K562 (cell line): ENCODE measurements at regions not wholly inside any gene's neighbourhood (a gene's known extent, or its start where the extent isn't known, plus 50 kb on each side); places are given as distances from the start of the nearest gene placed in this dataset.

Source experiments
- ATAC-seq: fragments of 200-7000 bp; cut with Tn5 transposase; 3 replicates; pipeline ENCODE4 v1.9.1; 2020; ENCODE audit warnings: moderate library complexity
- BruUV-seq: library from RNA; stranded (reverse); fragments of 400-500 nt; replicated peaks from 2 replicates; lab custom pipeline; 2021; lab: Mats Ljungman, UMichigan
- CTCF ChIA-PET: fragments of 300-600 bp; formaldehyde crosslinking; extraction: SDS; loops from one replicate; lab custom pipeline; 2021; ENCODE audit warnings: low intra/inter-chr PET ratio; lab: Yijun Ruan, JAX
- POLR2A ChIA-PET: fragments of 300-600, 350-650 bp; sonication (Branson Sonifier 250); formaldehyde crosslinking; extraction: SDS; loops from one replicate; lab custom pipeline; 2021; ENCODE audit warnings: antibody characterized with exemption, inconsistent platforms; lab: Yijun Ruan, JAX
- DNase-seq, 4 experiments: peaks; one replicate each; pipeline versions ENCODE4 v3.0.0 to v3.0.0-alpha.2; 2011 to 2018; ENCODE audit warnings: low spot score in 3 of 4, mixed read lengths in 3 of 4; ENCODE audit errors: extremely low read depth in 1 of 4
- FAIRE-seq: peaks from 2 replicates; lab custom pipeline; 2011; peaks lifted over from hg19 to GRCh38; lab: Jason Lieb, UNC
- H2AFZ ChIP-seq: 2 replicates; pipeline ENCODE4 v1.6.0; 2011; ENCODE audit warnings: low read depth, low read length, control low read depth, inconsistent platforms
- H3K27ac ChIP-seq: fragments of 200-600 bp; 3 replicates; pipeline ENCODE4 v1.8.0; 2011; ENCODE audit warnings: low read depth, mild to moderate bottlenecking, control low read depth, inconsistent platforms, low read length, moderate library complexity, mixed read lengths; ENCODE audit errors: extremely low read depth
- H3K27me3 ChIP-seq, 2 experiments: fragments of 300-600 bp in 1 of 2; 2 replicates in 1 of 2; 3 replicates in 1 of 2; pipeline versions ENCODE4 v1.6.0 to v1.8.0; 2011; ENCODE audit warnings: inconsistent platforms in 2 of 2, low read length in 2 of 2, mild to moderate bottlenecking in 1 of 2, mixed read lengths in 1 of 2, moderate library complexity in 1 of 2; ENCODE audit not compliant: control insufficient read depth in 2 of 2, insufficient read depth in 2 of 2
- H3K36me3 ChIP-seq: fragments of 300-600 bp; 3 replicates; pipeline ENCODE4 v1.8.0; 2011; ENCODE audit warnings: mild to moderate bottlenecking, low read length, inconsistent platforms; ENCODE audit not compliant: control insufficient read depth, insufficient read depth
- H3K4me1 ChIP-seq, 2 experiments: fragments of 200-600 bp in 1 of 2; replicated peaks in 1 of 2; 2 replicates in 1 of 2; 3 replicates in 1 of 2; pipeline versions ENCODE4 v1.5.1 to v1.8.0; 2011; ENCODE audit warnings: inconsistent platforms in 2 of 2, low read length in 2 of 2, mild to moderate bottlenecking in 1 of 2, mixed read lengths in 1 of 2, moderate library complexity in 1 of 2; ENCODE audit not compliant: control insufficient read depth in 2 of 2, insufficient read depth in 2 of 2
- H3K4me2 ChIP-seq: 2 replicates; pipeline ENCODE4 v1.6.1; 2011; ENCODE audit warnings: low read length, control low read depth, inconsistent platforms, mixed read lengths; ENCODE audit not compliant: insufficient read depth
- H3K4me3 ChIP-seq: fragments of 200-600 bp; sonication (generic), shearing (Covaris generic); 2 replicates; pipeline ENCODE4 v1.5.1; 2016; ENCODE audit warnings: control low read depth, inconsistent platforms
- H3K79me2 ChIP-seq: fragments of 200-600 bp; 3 replicates; pipeline ENCODE4 v1.8.0; 2011; ENCODE audit warnings: low read length, inconsistent platforms; ENCODE audit not compliant: control insufficient read depth, insufficient read depth
- H3K9ac ChIP-seq, 2 experiments: 2 replicates each; pipeline versions ENCODE4 v1.6.0 to v1.6.1; 2011; ENCODE audit warnings: low read depth in 2 of 2, low read length in 2 of 2, control low read depth in 1 of 2, inconsistent platforms in 1 of 2, mild to moderate bottlenecking in 1 of 2, mixed read lengths in 1 of 2; ENCODE audit not compliant: insufficient read depth in 1 of 2
- H3K9me1 ChIP-seq: one replicate; pipeline ENCODE4 v1.6.0; 2011; ENCODE audit warnings: inconsistent platforms, mild to moderate bottlenecking, low read length, moderate library complexity; ENCODE audit not compliant: control insufficient read depth, insufficient read depth
- H3K9me3 ChIP-seq: replicated peaks from 2 replicates; pipeline ENCODE4 v1.5.1; 2011; ENCODE audit warnings: low read depth, low read length, inconsistent platforms; ENCODE audit not compliant: control insufficient read depth, insufficient read depth
- H4K20me1 ChIP-seq: replicated peaks from 2 replicates; pipeline ENCODE4 v1.6.1; 2011; ENCODE audit warnings: low read length, inconsistent platforms, mixed read lengths; ENCODE audit not compliant: control insufficient read depth, insufficient read depth
- ARID3B ChIP-seq: fragments of 250-450 bp; sonication (Bioruptor Pico); IDR thresholded peaks from 2 replicates; pipeline ENCODE4 v1.4.0; 2020; ENCODE audit warnings: borderline replicate concordance
- BACH1 ChIP-seq: fragments of 200-800 bp; sonication (Bioruptor generic); IDR thresholded peaks from 2 replicates; pipeline ENCODE4 v1.6.1; 2016; ENCODE audit warnings: missing genetic modification characterization, missing compliant biosample characterization
- CBX2 ChIP-seq: fragments of 200-600 bp; sonication (generic); IDR thresholded peaks from one replicate; pipeline ENCODE4 v1.6.1; 2012; ENCODE audit warnings: mild to moderate bottlenecking, low read length, inconsistent platforms; ENCODE audit not compliant: insufficient read depth, poor library complexity, severe bottlenecking
- CHD4 ChIP-seq: fragments of 200-600 bp; sonication (generic); IDR thresholded peaks from 3 replicates; pipeline ENCODE4 v1.6.1; 2012; ENCODE audit warnings: low read depth, mild to moderate bottlenecking, mixed read lengths, low read length, inconsistent platforms; ENCODE audit not compliant: insufficient read depth, insufficient replicate concordance, poor library complexity, severe bottlenecking
- CXXC5 ChIP-seq: fragments of 250-450 bp; sonication (Bioruptor Pico); IDR thresholded peaks from 2 replicates; pipeline ENCODE4 v1.8.0; 2022; ENCODE audit warnings: inconsistent platforms, mild to moderate bottlenecking, moderate library complexity
- E2F4 ChIP-seq: sonication (generic); formaldehyde crosslinking; IDR thresholded peaks from 2 replicates; pipeline ENCODE4 v1.8.0; 2022; ENCODE audit warnings: mild to moderate bottlenecking, low read depth, missing genetic modification reagents
- FOXK1 ChIP-seq: sonication (generic); formaldehyde crosslinking; IDR thresholded peaks from 2 replicates; pipeline ENCODE4 v1.8.0; 2022; ENCODE audit warnings: missing genetic modification reagents, mild to moderate bottlenecking, borderline replicate concordance
- NRF1 ChIP-seq, 2 experiments: fragments of 450-650 bp; IDR thresholded peaks in 1 of 2; conservative IDR thresholded peaks in 1 of 2; 2 replicates each; pipeline ENCODE4 v1.6.1; 2014; ENCODE audit warnings: mild to moderate bottlenecking in 2 of 2
- RBBP5 ChIP-seq: fragments of 200-600 bp; sonication (generic); IDR thresholded peaks from 2 replicates; pipeline ENCODE4 v1.6.1; 2012; ENCODE audit warnings: borderline replicate concordance, mild to moderate bottlenecking, low read length, control low read depth, inconsistent platforms; ENCODE audit not compliant: insufficient read depth, poor library complexity, severe bottlenecking
- RBM34 ChIP-seq: fragments of 200-400 bp; formaldehyde crosslinking; IDR thresholded peaks from 2 replicates; pipeline ENCODE4 v1.6.1; 2018; ENCODE audit warnings: low read length, borderline replicate concordance; ENCODE audit not compliant: insufficient read depth
- RFX1 ChIP-seq: fragments of 450-650 bp; IDR thresholded peaks from 2 replicates; pipeline ENCODE4 v1.6.1; 2016; ENCODE audit warnings: mild to moderate bottlenecking, moderate library complexity
- SMAD2 ChIP-seq: fragments of 150-350 bp; IDR thresholded peaks from 2 replicates; pipeline ENCODE4 v1.6.1; 2014; ENCODE audit warnings: low read depth, mild to moderate bottlenecking, low read length
- TRIM25 ChIP-seq: fragments of 450-650 bp; IDR thresholded peaks from 2 replicates; pipeline ENCODE4 v1.7.0; 2016; ENCODE audit warnings: borderline replicate concordance
- ZNF347 ChIP-seq: fragments of 450-650 bp; formaldehyde crosslinking; IDR thresholded peaks from 2 replicates; pipeline ENCODE4 v1.4.0; 2020; ENCODE audit warnings: low read depth, mild to moderate bottlenecking, moderate library complexity
- ZNF561 ChIP-seq: fragments of 450-650 bp; formaldehyde crosslinking; conservative IDR thresholded peaks from 2 replicates; pipeline ENCODE4 v1.4.0; 2020; ENCODE audit warnings: mild to moderate bottlenecking, moderate library complexity
- ZNF583 ChIP-seq: fragments of 250-450 bp; sonication (Bioruptor Pico); IDR thresholded peaks from 2 replicates; pipeline ENCODE4 v1.4.0; 2020
- ZNF586 ChIP-seq: fragments of 450-650 bp; formaldehyde crosslinking; conservative IDR thresholded peaks from 2 replicates; pipeline ENCODE4 v1.4.0; 2020; ENCODE audit warnings: mild to moderate bottlenecking, moderate library complexity
- ZSCAN29 ChIP-seq: fragments of 450-650 bp; IDR thresholded peaks from 2 replicates; pipeline ENCODE4 v1.6.1; 2017
- WGBS: fragments of 100-300 bp; shearing (Covaris generic); methylation state at CpG from one replicate; pipeline ENCODE4 v1.1.6; 2016; ENCODE audit warnings: low coverage, mixed read lengths; ENCODE audit not compliant: insufficient coverage; ENCODE audit errors: missing lambda C conversion rate; 5-methylcytosine and 5-hydroxymethylcytosine counted together
- in situ Hi-C: fragments of 300-500 bp; cut with MboI; formaldehyde crosslinking; loops from 4 replicates; pipeline ENCODE4 v1.15.0; 2018; ENCODE audit warnings: inconsistent platforms, mixed read lengths
- intact Hi-C: fragments of 100-400 bp; cut with micrococcal nuclease; formaldehyde crosslinking; loops from 2 replicates; pipeline ENCODE4 v1.14.2; 2022

- H3K9me1 ChIP-seq: no peaks in the 10 kb centered on the region
- no peaks in the 10 kb centered on the region for H3K27me3 ChIP-seq
- no peaks in the 10 kb centered on the region; a peak in 2 of 5 replicates for H3K4me1 ChIP-seq
- no TSS peak for BruUV-seq
- FAIRE-seq (no peak), DNase-seq (no peak), ATAC-seq (no peak)
- peak overlapping the region; percentile 87 for H2AFZ ChIP-seq
- no peaks in the 10 kb centered on the region for H3K36me3 ChIP-seq
- no peaks in the 10 kb centered on the region for H3K79me2 ChIP-seq
- H3K9me3 ChIP-seq: no peaks in the 10 kb centered on the region
- no peak overlapping the region for H3K4me3 ChIP-seq
- intact Hi-C loops: loop anchor here (1.0 kb wide), 1 partner anchor 76 kb away; no protein-coding TSS in a partner anchor
- no peak overlapping the region for H3K27ac ChIP-seq
- ChIA-PET POLR2A (no interaction called here), CTCF (no interaction called here)
- H3K9ac ChIP-seq: no peak overlapping the region
- WGBS: 78% methylated on average over 4 of the region's 4 CpGs
- in situ Hi-C loops: no loop called here
- no peak overlapping the region for H3K4me2 ChIP-seq
- no peaks in the 10 kb centered on the region for H4K20me1 ChIP-seq
- TF ChIP-seq ZNF583 (CRISPR knock-in tag): no peak
- TF ChIP-seq CHD4: no peak
- no peak for TF ChIP-seq RBBP5
- TF ChIP-seq ZSCAN29: no peak
- no peak for TF ChIP-seq ARID3B (CRISPR knock-in tag)
- no peak for TF ChIP-seq ZNF347 (CRISPR knock-in tag)
- no peak for TF ChIP-seq ZNF586 (CRISPR knock-in tag)
- TF ChIP-seq FOXK1 (CRISPR knock-in tag): no peak
- no peak for TF ChIP-seq TRIM25
- no peak for TF ChIP-seq NRF1 (conservative IDR thresholded peaks at IDR 0.05 in 1 of 2, IDR thresholded peaks at IDR 0.05 in 1 of 2)
- no peak for TF ChIP-seq RBM34
- TF ChIP-seq RFX1: no peak
- TF ChIP-seq ZNF561: no peak
- no peak for TF ChIP-seq E2F4 (CRISPR knock-in tag)
- no peak for TF ChIP-seq SMAD2
- TF ChIP-seq CBX2: no peak
- TF ChIP-seq CXXC5 (CRISPR knock-in tag): no peak
- no peak for TF ChIP-seq BACH1 (tag)
Observed at GRCh38 chr13:37945651-37946575, 76.3 kb upstream of the TRPC4 start.
